ENCODE measurements at regions not wholly inside any gene's neighbourhood (a gene's known extent, or its start where the extent isn't known, plus 50 kb on each side); places are given as distances from the start of the nearest gene placed in this dataset.

DNA sequence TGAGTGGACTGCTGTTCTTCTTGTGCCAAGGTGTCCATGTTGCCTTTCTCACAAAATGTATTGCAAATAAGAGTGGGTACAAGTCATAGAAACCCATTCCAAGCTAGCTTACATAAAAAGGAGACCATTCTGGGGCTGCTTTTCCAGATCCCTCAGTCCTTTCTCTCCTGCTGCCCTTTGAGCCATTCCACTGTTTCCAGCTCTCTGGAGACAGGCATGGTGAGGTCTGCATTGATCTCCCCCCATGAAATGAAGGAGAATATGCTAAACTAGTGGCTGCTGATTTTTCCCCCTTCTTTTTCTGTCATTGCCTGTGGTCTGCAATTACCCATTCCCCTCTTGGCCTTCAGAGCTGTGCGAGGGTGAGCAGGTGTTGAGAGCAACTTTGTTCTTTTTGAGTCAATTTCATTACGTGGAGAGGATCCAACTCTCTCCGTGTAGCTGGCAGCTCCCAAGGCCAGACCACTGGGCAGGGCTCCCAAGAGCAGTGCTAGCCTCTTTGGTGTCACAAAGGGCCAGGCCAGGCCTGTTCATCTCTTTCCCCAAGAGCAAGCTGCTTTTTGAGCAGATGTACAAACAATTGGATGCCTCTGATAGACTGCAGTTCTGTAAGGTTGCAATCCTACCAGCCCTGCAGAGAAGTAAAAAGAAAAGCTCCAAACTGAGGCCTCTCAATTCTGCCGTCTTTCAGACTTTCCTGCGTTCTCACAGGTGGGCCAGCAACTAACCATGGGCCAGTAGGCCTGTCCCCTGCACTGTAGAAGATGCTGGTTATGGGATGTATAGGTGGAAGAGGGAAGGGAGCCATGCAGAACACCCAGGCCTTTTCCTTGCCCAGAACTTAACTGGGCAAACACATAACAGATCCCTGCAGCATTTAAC lies 96.1 kb upstream of the ARMC2 start:
- DNase-seq (ENCODE audit: low read depth in 2 of 2) = no peak

DNA sequence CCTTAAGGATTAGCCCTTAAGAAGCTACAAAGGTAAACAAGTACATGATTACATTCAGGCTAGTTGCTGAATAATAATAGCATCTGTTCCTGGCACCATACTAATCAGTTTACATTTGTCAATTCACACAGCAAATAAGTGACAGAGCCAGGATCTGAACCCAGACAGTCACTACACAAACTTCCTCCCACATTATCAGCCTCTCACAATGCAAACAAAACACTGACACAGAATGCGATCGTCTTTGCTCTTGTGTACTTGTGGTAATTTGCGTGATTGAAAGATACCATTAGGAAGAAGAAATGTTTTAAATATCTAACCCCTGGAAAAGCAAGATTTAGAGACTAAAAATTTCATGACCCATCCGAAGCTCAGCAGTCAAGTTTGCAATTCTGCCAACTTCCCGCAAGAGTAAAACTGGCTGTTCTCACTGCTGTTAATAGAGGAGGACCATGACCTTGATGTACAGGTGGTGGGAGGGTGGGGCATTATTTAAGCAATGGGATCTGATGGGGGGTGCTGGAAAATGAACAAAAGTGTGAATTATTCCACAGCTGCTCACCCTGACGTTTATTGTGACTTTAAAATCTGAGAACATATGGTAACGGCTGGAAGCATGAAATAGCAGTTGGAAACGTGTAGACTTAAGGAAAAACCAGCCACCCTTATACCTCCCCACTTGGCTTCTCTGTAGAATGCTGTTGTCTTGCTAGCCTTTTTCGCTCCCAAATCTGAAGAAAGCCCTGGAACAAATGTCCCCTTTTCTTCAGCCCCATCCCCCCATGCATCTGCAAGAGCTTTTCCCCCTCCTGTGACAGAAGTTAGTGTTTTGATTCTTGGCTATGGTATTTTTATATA lies 95.3 kb upstream of the ARMC2 start:
- DNase-seq (ENCODE audit: low read depth in 2 of 2) = no peak

DNA sequence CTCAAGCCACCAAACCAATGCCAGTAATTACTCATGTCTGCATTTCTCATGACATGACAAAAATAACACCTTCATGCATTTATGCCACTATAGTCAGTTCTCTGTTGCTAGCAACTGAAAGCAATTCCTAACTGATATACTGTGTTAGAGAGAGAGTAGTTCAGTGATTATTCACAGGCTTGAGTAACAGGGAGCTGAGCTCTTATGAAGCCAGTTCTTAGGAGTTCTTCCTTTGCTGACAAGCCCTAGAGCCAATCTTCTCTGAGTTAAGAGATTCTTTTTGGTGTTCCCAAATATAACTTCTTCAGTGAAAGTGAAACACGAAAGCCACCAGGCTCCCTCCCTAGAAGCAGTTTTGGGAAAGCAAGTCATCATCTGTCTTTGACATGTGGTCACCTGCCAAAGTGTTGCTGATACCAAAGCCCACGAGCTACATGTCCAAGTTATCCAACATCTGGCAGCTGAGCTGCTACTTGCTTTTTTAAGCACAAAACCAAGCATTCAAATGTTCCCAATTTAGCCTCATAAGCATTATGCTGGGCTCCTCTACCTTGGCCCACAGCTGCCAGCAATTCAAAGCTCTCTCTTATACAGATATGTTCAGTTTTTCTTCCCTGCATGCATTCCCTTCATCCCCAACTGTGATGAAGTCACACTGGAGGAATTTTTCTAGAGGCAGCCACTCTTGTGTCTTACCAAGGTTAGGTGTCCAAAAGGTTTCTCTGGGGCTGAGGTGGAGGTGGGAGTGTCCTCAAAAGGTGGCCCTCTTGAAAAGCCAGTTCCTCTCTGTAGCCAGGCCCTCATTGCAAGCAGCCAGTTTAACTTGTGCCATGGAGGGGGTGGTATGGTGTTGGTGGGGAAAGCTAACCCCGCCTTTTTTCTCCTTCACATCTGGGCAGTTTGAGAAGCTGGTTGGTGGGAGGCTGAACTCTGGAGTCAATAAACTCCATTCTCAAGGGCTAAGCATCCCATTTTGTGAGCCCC lies 92.7 kb upstream of the ARMC2 start:
- no peak for DNase-seq (ENCODE audit: low read depth in 2 of 2)

DNA sequence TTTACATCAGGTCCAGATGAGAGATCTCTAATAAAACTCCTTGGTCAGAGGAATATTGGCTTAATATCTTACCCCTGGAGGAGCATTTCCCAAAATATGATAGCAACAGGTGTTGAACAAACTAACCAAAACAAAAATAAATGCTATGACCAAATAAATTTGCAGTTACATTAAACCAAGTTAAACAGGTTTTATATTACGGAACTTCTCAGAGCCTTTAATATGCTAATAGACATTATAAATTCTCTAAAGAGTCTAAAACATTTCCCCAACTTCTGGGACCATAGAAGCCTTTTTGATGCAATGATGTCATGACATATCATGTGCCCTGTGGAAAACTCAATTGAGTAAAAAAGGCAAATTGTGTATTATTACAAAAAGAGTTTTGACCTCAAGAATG lies 90.9 kb upstream of the ARMC2 start:
- no peak for DNase-seq (ENCODE audit: low read depth in 2 of 2)

DNA sequence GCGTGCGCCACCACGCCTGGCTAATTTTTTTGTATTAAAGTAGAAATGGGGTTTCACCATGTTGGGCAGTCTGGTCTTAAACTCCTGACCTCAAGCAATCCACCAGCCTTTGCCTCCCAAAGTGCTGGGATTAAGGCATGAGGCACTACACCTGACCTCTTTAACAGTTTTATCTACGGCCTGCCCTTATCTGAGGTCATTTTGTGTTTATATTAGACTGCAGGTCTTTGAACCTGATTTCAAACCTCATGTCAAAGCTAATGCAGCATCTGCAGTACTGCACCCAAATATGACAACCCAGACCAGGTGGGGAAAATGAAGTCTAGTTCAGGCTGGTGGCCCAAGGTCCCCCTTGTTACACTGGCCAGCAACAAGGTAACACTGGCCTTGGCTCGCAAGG lies 89.3 kb upstream of the ARMC2 start:
- DNase-seq (ENCODE audit: low read depth in 2 of 2) = no peak

DNA sequence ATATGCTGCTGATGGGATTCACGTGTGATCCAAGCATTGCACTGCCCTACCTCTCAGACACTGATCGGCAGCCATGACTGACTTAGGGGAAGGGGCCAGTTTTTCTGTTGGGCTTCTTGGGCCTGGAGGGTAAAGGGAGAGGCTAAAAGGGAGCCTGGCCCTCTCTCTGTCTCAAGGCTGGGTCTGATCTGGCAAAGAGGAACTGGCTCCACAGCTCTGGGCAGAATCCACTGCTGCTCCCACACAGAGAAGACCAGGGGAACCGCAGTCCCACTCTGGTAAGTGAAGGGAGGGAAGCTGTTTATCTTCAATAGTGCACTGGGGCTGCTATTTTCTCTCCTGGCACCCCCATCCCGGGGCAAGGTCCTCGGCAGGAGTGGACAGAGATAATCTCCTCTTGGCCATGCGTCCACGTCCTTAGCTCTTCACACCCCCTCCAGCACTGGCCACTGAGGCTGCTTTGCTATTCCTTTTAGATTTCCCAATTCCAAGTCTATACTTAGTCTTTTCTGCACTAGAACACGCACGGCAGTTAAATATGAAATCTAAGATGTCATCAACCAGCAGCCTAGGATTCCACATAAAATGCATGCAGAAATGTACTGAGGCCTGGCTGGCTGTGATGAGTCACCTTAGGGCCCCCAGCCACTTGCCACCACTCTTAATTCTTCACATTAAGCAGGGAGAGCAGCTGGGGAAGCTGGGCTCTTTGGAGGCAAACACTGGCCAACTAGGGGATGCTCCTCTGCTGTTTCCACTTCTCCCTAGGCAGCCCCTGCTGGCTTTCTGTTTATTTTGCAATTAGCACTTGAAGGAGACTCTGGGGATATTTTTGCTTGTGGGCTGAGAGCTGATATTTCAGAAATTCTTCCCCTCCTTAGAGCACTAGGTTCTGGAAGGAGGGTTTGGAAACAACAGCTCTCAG lies 87.8 kb upstream of the ARMC2 start:
- no peak for DNase-seq (ENCODE audit: low read depth in 2 of 2)

DNA sequence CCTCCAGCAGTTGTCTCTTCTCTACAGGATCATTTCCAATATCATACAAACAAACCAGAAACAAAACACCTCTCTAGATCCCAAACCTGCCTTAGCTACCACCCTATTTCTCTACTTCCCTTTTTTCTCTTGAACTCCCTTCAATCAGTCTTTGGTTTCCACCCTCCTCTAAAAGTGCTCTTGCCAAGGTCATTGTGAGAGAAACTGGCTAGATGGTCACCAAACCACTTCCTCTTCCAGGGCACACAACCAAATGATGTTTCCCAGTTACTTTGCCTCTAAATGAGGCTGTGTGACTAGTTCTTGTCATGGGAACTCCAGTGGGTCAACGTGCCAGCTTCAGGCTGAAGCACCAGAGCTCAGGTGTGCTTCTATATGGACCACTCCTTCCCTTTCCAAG lies 85.8 kb upstream of the ARMC2 start:
- no peak for DNase-seq (ENCODE audit: low read depth in 2 of 2)

DNA sequence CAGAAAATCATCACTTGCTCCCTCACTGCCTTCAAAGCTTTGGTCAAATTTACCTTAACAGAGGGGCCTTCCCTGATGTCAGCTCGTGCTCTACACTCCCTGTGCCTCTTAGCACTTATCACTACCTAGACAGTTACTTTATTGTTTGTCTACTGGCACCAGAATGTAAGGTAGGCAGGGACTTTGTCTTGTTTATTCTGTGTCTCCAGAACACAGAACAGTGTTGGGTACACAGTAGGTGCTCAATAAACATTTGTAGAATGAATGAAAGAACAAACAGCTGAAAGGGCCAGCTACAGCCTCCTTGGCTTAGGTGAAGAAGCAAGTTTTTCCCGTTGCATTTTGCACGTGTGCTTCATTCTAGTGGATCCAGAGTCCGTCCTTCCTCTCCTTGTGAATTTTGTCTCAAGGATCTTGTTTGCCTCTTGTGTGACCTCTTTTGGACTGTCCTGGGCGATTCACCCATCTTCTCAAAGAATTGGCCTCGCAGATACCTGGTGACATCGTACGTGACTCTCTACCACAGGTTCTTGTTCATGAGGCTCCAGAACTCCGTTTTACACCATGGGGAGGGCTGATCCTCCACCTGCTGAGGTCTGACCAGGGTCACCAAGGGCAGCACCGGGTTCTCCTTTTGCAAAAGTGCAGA lies 84.2 kb upstream of the ARMC2 start:
- DNase-seq (ENCODE audit: low read depth in 2 of 2) = no peak

DNA sequence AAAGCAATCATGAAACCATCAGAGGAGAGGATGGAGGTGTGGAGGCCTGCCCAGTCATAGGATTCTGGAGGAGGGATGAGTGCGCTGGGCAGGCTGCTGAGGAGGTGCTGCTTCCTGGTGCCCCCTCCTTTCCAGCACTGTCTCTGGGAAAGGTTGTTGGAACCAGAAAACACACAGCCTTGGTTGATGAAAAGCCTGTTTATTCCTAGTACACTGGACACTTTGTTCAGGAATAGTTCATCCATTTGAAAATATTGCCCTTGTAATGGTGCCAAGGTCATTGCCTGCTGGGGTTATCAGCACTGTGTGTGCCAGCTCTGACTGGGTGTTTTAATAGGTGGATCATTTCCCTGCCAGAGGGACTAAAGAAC lies 83.7 kb upstream of the ARMC2 start:
- DNase-seq (ENCODE audit: low read depth in 2 of 2) = no peak

DNA sequence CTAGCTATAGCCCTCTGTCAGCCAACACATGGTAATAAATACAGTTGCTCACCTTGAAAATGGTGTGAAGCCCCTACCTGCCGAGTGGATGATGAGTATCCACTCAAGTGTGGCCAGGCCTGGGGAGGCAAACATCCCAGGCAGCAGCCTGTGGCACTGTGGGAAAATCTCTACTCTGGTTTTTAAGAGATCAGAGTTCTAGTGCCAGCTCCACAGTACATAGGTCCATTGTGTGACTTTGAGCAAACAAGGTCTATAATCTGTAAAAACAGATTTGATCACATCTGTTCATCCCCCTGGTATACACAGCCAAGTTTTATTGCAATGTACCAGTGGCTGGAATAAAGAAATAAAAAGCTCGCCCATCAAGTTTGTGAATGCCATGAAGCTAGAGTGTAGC lies 82.7 kb upstream of the ARMC2 start:
- DNase-seq (ENCODE audit: low read depth in 2 of 2) = no peak

DNA sequence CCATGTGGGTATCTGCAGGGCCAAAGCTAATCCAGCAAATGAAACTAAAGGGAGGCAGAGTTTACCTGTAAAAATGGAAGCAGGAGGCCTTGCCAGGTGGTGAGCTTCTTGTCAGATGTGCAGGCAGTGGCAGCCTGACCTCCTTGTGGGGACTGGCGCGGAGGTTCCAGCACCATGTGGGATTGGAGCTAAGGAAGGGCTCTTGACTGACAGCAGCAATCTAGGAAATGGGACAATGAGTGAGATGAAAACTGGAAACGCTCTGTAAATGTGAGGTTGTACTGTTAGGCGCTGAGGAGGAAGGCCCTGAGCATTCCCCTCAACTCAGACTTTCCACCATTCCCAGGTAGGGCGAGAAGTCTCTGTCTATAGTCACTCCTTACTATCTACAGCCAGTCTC lies 81.8 kb upstream of the ARMC2 start:
- DNase-seq (ENCODE audit: low read depth in 2 of 2) = no peak

DNA sequence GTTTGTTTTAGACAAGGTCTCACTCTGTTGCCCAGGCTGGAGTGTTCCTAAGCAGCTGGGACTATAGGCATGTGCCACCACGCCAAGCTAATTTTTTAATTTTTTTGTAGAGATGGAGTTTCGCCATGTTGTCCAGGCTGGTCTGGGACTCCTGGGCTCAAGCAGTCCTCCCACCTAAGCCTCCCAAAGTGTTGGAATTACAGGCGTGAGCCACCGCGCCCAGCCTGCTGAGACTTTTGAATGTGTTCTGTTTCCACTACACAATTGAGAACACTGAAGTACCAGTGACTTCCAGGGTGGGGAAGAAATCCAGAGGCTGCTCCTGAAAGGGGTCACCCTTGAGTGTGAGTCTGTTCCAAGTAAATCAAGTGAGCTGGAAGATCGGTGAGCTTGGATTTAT lies 81.3 kb upstream of the ARMC2 start:
- DNase-seq (ENCODE audit: low read depth in 2 of 2) = no peak

DNA sequence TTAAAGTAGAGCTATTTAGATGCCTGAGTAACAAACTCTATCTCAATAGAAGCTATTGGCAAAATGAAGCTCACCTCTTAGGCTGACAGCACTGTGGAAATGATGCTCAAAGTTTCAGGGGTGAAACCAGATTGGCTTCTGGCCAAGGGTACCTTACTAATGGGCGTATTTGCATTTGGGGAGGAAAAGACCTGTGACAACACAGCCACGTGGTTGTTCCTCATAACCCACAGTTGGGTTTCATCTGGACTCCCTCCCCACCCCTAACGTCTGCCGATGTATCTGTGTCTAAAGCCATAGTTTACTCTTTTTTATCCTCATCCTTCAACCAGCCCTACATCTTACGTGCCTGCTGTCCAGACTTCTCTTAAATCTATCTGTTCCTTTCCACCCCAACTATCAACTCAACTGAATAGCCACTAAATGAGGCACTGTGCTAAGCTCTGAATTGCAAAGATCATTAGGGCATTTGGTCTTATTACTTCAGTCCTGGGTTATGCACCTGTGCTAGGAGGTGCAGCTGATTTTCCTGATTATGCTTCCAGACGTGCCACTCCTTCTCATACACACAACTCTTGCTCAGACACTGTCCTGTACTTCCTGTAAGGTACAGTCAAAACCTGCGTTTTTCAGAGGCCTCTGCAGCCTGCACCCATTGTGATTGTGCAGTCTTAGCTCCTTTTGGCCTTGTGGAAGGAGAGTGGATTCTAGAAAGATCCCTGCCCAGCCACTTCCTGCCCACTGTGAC lies 80.6 kb upstream of the ARMC2 start:
- DNase-seq (ENCODE audit: low read depth in 2 of 2) = no peak

DNA sequence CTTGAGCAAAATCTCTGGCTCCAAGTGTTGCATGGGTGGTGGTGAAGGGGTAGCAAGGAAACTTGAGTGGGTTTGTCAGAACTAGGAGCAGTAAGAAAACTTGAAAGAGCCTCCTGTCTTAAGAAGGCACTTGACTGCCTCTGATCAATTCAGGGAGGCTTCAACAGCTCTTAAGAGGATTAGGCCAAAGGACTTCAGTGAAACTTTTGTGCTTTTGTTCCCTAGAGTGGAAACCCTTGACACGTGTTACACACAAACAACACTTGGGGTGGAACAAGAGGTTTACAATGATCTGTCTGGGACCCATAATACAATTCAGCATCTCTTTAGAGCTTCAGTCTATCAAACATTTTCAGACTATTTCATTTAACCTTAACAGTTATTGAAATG lies 80.1 kb upstream of the ARMC2 start:
- DNase-seq (ENCODE audit: low read depth in 2 of 2) = no peak

DNA sequence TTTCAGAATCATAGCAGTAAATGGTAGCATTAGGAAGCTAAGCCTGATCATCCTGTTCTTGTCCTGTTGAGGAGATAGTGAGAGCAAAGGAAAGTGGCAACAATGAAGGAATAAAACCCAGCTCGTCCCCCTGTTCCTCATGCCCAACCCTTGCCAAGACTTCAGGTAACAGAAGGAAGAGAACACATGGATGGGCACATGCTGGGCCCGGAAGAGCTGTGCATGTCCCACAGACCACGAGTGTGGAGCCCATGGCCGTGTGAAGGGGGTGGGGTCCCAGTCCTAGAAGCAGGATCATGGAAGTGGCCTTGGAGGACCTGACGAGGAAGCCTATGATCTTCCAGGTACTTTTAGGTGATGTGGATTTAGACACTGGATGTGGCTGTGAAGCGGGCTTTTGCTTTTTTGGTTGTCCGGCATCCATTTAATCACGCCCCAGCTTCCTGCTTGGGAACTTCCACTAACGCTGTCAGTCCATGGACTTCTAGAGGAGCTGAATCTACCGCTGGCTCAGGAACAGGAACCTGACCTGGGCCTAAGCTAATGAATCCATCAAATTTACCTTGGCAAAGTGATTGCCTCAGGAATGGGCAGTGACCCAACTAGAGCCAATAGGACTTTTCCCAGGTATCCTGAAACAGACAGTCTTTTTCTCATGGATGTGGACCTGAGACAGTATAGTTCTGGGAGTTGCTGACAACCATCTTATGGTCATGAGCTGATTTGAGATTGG lies 79.3 kb upstream of the ARMC2 start:
- no peak for DNase-seq (ENCODE audit: low read depth in 2 of 2)

DNA sequence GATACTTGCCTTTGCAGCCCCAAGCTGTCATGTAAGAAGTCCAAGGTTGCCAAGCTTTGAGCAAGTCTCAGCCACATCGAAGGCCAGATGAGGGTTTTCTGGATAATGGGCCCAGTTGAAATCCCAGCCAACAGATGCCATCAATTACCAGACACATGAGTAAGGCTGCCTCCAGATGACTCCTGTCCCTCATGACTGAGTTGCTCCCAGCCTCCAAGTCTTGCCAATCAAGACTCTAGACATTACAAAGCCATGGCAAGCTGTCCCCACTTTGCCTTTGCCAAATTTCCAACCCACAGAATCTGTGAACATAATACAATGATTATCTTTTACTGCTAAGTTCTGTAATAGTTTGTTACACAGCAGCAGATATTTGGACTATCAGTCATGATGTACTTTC lies 76.8 kb upstream of the ARMC2 start:
- DNase-seq (ENCODE audit: low read depth in 2 of 2) = no peak

DNA sequence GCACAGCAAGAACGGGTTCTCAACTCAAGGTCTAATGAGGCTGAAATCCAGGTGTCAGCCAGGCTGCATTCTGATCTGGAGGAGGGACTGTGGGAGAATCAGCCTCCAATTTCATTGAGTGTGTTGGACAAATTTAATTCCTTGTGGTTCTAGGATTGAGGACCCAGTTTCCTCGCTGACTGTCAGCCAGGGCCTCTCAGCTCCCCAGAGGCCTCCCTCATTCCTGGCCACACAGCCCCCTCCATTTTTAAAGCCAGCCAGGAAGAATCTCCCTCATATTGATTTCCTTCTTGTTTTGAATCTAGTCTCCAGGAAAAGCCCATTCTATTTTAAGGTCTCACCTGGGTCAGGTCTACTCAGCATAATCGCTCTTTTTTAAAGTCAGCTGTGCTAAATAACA lies 73.7 kb upstream of the ARMC2 start:
- no peak for DNase-seq (ENCODE audit: low read depth in 2 of 2)

DNA sequence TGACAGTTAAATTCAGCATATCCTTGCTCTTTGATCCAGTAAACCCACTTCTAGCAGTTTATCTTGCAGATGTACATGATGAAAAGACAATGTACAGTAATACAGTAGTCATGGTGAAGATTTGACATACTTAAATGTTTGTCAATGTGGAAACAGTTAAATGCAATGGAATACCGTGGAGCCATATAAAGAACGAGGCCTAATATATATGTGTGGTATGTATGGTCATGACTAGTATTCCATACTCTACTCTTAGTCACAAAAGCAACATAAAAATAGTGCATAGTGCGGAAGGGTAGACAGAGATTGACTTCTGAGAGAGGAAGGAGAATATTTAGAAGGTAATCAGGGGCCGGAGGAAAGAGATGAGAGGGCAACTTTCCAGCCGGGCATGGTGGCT lies 70.7 kb upstream of the ARMC2 start:
- DNase-seq (ENCODE audit: low read depth in 2 of 2) = no peak
